Body of pancreas (tissue), 4 donors: ENCODE measurements at regions not wholly inside any gene's neighbourhood (a gene's known extent, or its start where the extent isn't known, plus 50 kb on each side); places are given as distances from the start of the nearest gene placed in this dataset.
"Not testable (repeated sequence)": the region's sequence is repeated elsewhere in the genome, so short reads cannot be mapped to it uniquely, and the experiment has no call there.

Source experiments
- ATAC-seq: fragments of 150-250 bp; one replicate; pipeline ENCODE4 v1.9.1; 2016
- DNase-seq, 4 donors: peaks; one replicate each; pipeline ENCODE4 v3.0.0-alpha.2; 2019
- H3K27ac ChIP-seq, 4 donors: fragments of 200-600 bp; sonication (generic); 1 replicate in 3 of 4; 2 replicates in 1 of 4; pipeline versions ENCODE4 v1.5.1 to v1.6.1; 2016 to 2019; ENCODE audit warnings: mild to moderate bottlenecking in 1 of 4, mixed read lengths in 1 of 4, moderate library complexity in 1 of 4
- H3K27me3 ChIP-seq, 2 donors: fragments of 200-600 bp; sonication (generic); one replicate each; pipeline ENCODE4 v1.6.0; 2016; ENCODE audit warnings: mild to moderate bottlenecking in 1 of 2
- H3K36me3 ChIP-seq, 2 donors: fragments of 200-600 bp; sonication (generic); replicated peaks in 1 of 2; 2 replicates each; pipeline ENCODE4 v1.5.1; 2016; ENCODE audit warnings: low read depth in 2 of 2; ENCODE audit not compliant: insufficient read depth in 1 of 2
- H3K4me1 ChIP-seq: fragments of 200-600 bp; sonication (generic); one replicate; pipeline ENCODE4 v1.6.0; 2016
- H3K4me3 ChIP-seq, 2 donors: fragments of 200-600 bp; sonication (generic); 1 replicate in 1 of 2; 2 replicates in 1 of 2; pipeline ENCODE4 v1.5.1; 2016 to 2019
- H3K9me3 ChIP-seq, 3 donors: fragments of 200-600 bp; sonication (generic); 1 replicate in 2 of 3; 2 replicates in 1 of 3; pipeline ENCODE4 v1.5.1; 2016
- CTCF ChIP-seq, 7 experiments: fragments of 450-650 bp in 4 of 7; fragments of 200-600 bp in 3 of 7; sonication (generic) in 3 of 7; IDR thresholded peaks; one replicate each; pipeline ENCODE4 v1.5.1; 2016 to 2019; ENCODE audit warnings: antibody characterized with exemption in 7 of 7
- POLR2A ChIP-seq, 3 donors: fragments of 450-650 bp; IDR thresholded peaks; one replicate each; pipeline ENCODE4 v1.6.1; 2016; ENCODE audit warnings: antibody characterized with exemption in 3 of 3, mild to moderate bottlenecking in 2 of 3
- WGBS, 2 donors: methylation state at CpG; one replicate each; pipeline ENCODE4 v1.1.5; 2017; 5-methylcytosine and 5-hydroxymethylcytosine counted together
- intact Hi-C: fragments of 100-400 bp; cut with DNase I; formaldehyde crosslinking; loops from one replicate; pipeline ENCODE4 v1.15.1; 2023

- Histone ChIP-seq H3K36me3 (no peaks in the 10 kb centered on the region), H3K4me3 (no peak overlapping the region), H3K27ac (no peak overlapping the region), H3K4me1 (no peaks in the 10 kb centered on the region), H3K9me3 (no peaks in the 10 kb centered on the region), H3K27me3 (no peaks in the 10 kb centered on the region)
- ATAC-seq (no peak), DNase-seq (no peak)
- TF ChIP-seq CTCF (IDR thresholded peaks at IDR 0.05) (no peak), POLR2A (IDR thresholded peaks at IDR 0.05) (no peak)
- 100% methylated on average over 2 of the region's 2 CpGs for WGBS, 2 donors
- intact Hi-C loops = no loop called here
These were observed 114.4 kb upstream of the IQSEC1 start for GRCh38 chr3:13187593-13187992.

GRCh38 chr3:13186435-13186815, 113.2 kb upstream of the IQSEC1 start:
- no peaks in the 10 kb centered on the region for H3K27me3 ChIP-seq
- DNase-seq (no peak), ATAC-seq (no peak)
- no peaks in the 10 kb centered on the region for H3K9me3 ChIP-seq
- no peaks in the 10 kb centered on the region for H3K4me1 ChIP-seq
- intact Hi-C loops = no loop called here
- 83 to 93% methylated on average over 8 to 9 of the region's 9 CpGs for WGBS, 2 donors
- no peaks in the 10 kb centered on the region for H3K36me3 ChIP-seq
- no peak overlapping the region for H3K4me3 ChIP-seq
- TF ChIP-seq POLR2A (IDR thresholded peaks at IDR 0.05) (no peak), CTCF (IDR thresholded peaks at IDR 0.05) (no peak)
- H3K27ac ChIP-seq = no peak overlapping the region

- ATAC-seq (no peak), DNase-seq (no peak)
- Histone ChIP-seq H3K36me3 (no peaks in the 10 kb centered on the region), H3K4me3 (no peak overlapping the region), H3K9me3 (no peaks in the 10 kb centered on the region), H3K27me3 (no peaks in the 10 kb centered on the region), H3K27ac (no peak overlapping the region), H3K4me1 (no peaks in the 10 kb centered on the region)
- TF ChIP-seq POLR2A (IDR thresholded peaks at IDR 0.05) (no peak), CTCF (IDR thresholded peaks at IDR 0.05) (no peak)
- 82 to 87% methylated on average over 7 of the region's 7 CpGs for WGBS, 2 donors
- intact Hi-C loops = no loop called here
These were observed 112.7 kb upstream of the IQSEC1 start for GRCh38 chr3:13185737-13186434.

- ATAC-seq, H3K4me1 ChIP-seq, H3K27ac ChIP-seq, H3K4me3 ChIP-seq, H3K27me3 ChIP-seq, H3K36me3 ChIP-seq, DNase-seq, intact Hi-C loops: not testable (repeated sequence)
- H3K9me3 ChIP-seq = peaks cover 0 to 10% (median 0%) of the 10 kb centered on the region in 3 donors
- 95 to 100% methylated on average over 12 to 27 of the region's 32 CpGs for WGBS, 2 donors
These were observed 106.5 kb upstream of the IQSEC1 start for GRCh38 chr3:13179582-13180210.

GRCh38 chr3:13179181-13179580, 106.0 kb upstream of the IQSEC1 start:
- 80 to 90% methylated on average over 1 of the region's 1 CpG for WGBS, 2 donors
- H3K36me3 ChIP-seq = no peaks in the 10 kb centered on the region
- ATAC-seq (no peak), DNase-seq (no peak)
- no peaks in the 10 kb centered on the region for H3K27me3 ChIP-seq
- no peak overlapping the region for H3K27ac ChIP-seq
- peaks cover 0 to 10% (median 0%) of the 10 kb centered on the region in 3 donors for H3K9me3 ChIP-seq
- TF ChIP-seq CTCF (IDR thresholded peaks at IDR 0.05) (no peak), POLR2A (IDR thresholded peaks at IDR 0.05) (no peak)
- intact Hi-C loops = no loop called here
- H3K4me1 ChIP-seq = no peaks in the 10 kb centered on the region
- no peak overlapping the region for H3K4me3 ChIP-seq
